ENCODE measurements at regions not wholly inside any gene's neighbourhood (a gene's known extent, or its start where the extent isn't known, plus 50 kb on each side); places are given as distances from the start of the nearest gene placed in this dataset.

DNA sequence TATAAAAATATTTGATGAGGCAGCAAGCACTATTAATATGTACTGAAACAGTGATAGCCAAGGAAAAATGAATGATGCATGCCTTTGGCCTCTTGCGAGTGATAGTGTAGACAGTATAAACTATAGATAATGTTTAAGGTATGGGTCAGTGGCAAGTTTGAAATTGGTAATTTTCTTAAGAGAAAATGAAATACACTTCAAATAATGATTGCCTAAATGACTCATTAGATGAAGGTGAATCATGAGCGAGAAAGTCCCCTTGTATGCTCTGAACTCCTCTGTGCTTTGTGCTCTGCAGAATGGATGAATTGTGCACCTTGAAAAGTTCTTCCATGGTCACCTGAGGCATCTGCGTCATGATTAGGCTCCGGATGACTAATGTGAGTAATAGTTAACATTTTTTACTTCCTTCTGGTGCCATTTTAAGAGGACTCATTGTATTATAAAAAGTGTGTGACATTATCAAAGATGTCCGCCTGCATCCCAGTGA lies 84.9 kb upstream of the RTL1 start:
- Histone ChIP-seq H3K4me3 (no peak overlapping the region), H3K36me3 (no peaks in the 10 kb centered on the region), H3K27me3 (ENCODE audit: low read depth) (peaks cover 7% of the 10 kb centered on the region), H3K4me1 (no peaks in the 10 kb centered on the region), H3K9me3 (replicated peaks) (no peaks in the 10 kb centered on the region), H3K27ac (replicated peaks) (no peak overlapping the region)
- TF ChIP-seq, protein P1, sequence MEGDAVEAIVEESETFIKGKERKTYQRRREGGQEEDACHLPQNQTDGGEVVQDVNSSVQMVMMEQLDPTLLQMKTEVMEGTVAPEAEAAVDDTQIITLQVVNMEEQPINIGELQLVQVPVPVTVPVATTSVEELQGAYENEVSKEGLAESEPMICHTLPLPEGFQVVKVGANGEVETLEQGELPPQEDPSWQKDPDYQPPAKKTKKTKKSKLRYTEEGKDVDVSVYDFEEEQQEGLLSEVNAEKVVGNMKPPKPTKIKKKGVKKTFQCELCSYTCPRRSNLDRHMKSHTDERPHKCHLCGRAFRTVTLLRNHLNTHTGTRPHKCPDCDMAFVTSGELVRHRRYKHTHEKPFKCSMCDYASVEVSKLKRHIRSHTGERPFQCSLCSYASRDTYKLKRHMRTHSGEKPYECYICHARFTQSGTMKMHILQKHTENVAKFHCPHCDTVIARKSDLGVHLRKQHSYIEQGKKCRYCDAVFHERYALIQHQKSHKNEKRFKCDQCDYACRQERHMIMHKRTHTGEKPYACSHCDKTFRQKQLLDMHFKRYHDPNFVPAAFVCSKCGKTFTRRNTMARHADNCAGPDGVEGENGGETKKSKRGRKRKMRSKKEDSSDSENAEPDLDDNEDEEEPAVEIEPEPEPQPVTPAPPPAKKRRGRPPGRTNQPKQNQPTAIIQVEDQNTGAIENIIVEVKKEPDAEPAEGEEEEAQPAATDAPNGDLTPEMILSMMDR (IDR thresholded peaks at IDR 0.05; ENCODE audit: borderline replicate concordance) = no peak
- no peak for DNase-seq
- intact Hi-C loops (cut with micrococcal nuclease) = no loop called here

DNA sequence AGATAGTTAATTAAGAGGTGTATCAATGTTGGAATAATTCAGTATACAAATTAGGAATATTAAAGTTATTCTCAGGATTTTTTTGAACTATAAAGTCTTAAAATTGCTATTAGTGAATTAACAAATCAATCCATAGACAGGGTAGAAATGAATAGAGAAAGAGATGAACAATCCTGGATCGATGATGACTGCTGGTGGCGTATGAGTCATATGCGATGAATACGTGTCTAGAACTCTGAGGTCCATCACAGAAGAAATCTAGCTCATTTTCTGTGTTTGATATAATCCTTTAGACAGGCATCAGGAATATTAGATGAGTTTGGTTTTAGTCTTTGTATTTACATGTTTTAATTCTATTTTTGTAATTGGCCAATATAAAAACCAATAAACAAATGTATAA lies 85.4 kb upstream of the RTL1 start:
- TF ChIP-seq, protein P1 (IDR thresholded peaks at IDR 0.05; ENCODE audit: borderline replicate concordance) = no peak
- Histone ChIP-seq H3K4me1 (no peaks in the 10 kb centered on the region), H3K36me3 (no peaks in the 10 kb centered on the region), H3K27ac (replicated peaks) (no peak overlapping the region), H3K27me3 (ENCODE audit: low read depth) (peaks cover 4% of the 10 kb centered on the region), H3K4me3 (no peak overlapping the region), H3K9me3 (replicated peaks) (no peaks in the 10 kb centered on the region)
- no peak for DNase-seq
- intact Hi-C loops (cut with micrococcal nuclease) = no loop called here

DNA sequence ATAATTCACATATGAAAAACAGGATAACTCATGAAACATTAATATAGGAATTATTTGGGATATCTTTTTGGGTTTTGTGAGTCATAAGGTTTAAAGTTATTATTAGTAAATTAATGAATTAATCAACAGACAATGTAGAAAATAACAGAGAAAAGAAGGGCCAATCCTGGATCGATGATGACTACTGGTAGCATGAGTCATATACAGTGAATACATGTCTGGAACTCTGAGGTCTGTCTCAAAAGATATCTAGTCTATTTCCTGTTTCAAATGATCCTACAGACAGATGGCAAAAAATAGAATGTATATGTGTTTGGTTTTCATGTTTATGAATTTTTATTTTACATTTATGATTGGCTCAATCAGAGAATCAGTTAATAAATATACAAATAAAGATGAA lies 86.4 kb upstream of the RTL1 start:
- Histone ChIP-seq H3K27me3 (ENCODE audit: low read depth) (no peaks in the 10 kb centered on the region), H3K9me3 (replicated peaks) (no peaks in the 10 kb centered on the region), H3K36me3 (no peaks in the 10 kb centered on the region), H3K27ac (replicated peaks) (no peak overlapping the region), H3K4me1 (no peaks in the 10 kb centered on the region), H3K4me3 (no peak overlapping the region)
- DNase-seq = no peak
- TF ChIP-seq, protein P1 (IDR thresholded peaks at IDR 0.05; ENCODE audit: borderline replicate concordance) = no peak
- intact Hi-C loops (cut with micrococcal nuclease) = no loop called here

DNA sequence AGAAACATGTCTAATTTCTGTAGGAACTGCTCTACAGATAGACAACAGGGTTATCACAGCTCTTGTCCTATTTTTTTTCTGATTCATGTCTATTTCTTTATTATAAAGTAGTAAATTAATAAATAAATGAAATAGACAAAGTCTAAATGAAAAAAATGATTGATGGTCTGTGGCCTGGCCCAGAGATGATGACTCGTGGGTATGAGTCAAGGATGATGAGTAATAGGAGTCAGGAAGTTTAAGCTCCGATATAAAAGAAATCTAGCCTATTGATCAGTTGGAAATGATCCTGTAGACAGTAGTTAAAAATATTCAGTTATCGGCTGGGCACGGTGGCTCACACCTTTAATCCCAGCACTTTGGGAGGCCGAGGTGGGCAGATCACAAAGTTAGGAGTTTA lies 90.6 kb upstream of the RTL1 start:
- TF ChIP-seq, protein P1 (IDR thresholded peaks at IDR 0.05; ENCODE audit: borderline replicate concordance) = no peak
- Histone ChIP-seq H3K36me3 (no peaks in the 10 kb centered on the region), H3K4me3 (no peak overlapping the region), H3K9me3 (replicated peaks) (peaks cover 10% of the 10 kb centered on the region), H3K27me3 (ENCODE audit: low read depth) (no peaks in the 10 kb centered on the region), H3K27ac (replicated peaks) (no peak overlapping the region), H3K4me1 (no peaks in the 10 kb centered on the region)
- intact Hi-C loops (cut with micrococcal nuclease) = no loop called here
- DNase-seq = no peak

DNA sequence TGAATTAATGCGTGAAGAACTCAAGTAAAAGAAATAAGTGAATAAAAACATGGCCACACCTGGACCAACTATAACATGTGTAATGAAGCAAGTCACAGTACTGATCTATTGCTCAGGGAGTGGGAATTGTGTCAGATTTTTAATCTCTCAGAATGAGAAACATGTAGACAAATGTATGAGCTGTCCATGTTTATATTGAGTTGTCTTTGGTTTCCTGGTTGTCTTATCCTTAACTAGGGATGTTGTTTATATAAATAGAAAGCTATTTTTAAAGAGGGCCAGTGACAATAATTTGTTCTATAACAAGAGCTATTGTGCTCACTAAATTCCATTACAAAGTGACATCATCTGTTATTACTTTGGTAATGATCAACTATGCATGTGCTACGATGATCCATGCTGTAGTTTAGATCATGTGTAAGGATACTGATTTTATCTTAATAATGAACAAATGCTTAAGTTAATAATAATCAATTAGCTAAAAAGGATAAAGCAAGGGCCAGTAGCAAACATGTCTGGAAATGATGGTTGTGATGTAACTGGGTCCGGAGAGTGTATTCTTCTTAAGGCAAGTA lies 91.3 kb upstream of the RTL1 start:
- TF ChIP-seq, protein P1 (IDR thresholded peaks at IDR 0.05; ENCODE audit: borderline replicate concordance) = no peak
- no peak for DNase-seq

More for the DNA sequence above, 91.3 kb upstream of the RTL1 start:
- H3K27me3 ChIP-seq (ENCODE audit: low read depth) = no peaks in the 10 kb centered on the region
- H3K36me3 ChIP-seq = no peaks in the 10 kb centered on the region
- no peak overlapping the region for H3K4me3 ChIP-seq
- intact Hi-C loops (cut with micrococcal nuclease) = no loop called here
- H3K9me3 ChIP-seq (replicated peaks) = peaks cover 10% of the 10 kb centered on the region
- no peak overlapping the region for H3K27ac ChIP-seq (replicated peaks)
- no peaks in the 10 kb centered on the region for H3K4me1 ChIP-seq
